Upper lobe of left lung (tissue), 4 donors: ENCODE measurements at regions not wholly inside any gene's neighbourhood (a gene's known extent, or its start where the extent isn't known, plus 50 kb on each side); places are given as distances from the start of the nearest gene placed in this dataset.

Source experiments
- CTCF ChIP-seq, 6 experiments: fragments of 450-650 bp in 4 of 6; fragments of 200-600 bp in 2 of 6; sonication (generic) in 2 of 6; IDR thresholded peaks; one replicate each; pipeline ENCODE4 v1.5.1; 2016 to 2019; ENCODE audit warnings: antibody characterized with exemption in 6 of 6
- EP300 ChIP-seq, 4 donors: sonication (generic); formaldehyde crosslinking; IDR thresholded peaks; one replicate each; pipeline ENCODE4 v1.5.1; 2017; ENCODE audit warnings: antibody characterized with exemption in 4 of 4, control low read depth in 2 of 4
- POLR2A ChIP-seq, 4 donors: fragments of 450-650 bp; IDR thresholded peaks; one replicate each; pipeline ENCODE4 v1.5.1; 2016 to 2017; ENCODE audit warnings: antibody characterized with exemption in 4 of 4, mild to moderate bottlenecking in 2 of 4
- POLR2AphosphoS5 ChIP-seq, 2 donors: sonication (generic); formaldehyde crosslinking; IDR thresholded peaks; one replicate each; pipeline ENCODE4 v1.5.1; 2017; ENCODE audit warnings: antibody characterized with exemption in 2 of 2

- no peak for TF ChIP-seq CTCF (IDR thresholded peaks at IDR 0.05)
- TF ChIP-seq POLR2A (IDR thresholded peaks at IDR 0.05), result no peak
- no peak for TF ChIP-seq POLR2AphosphoS5 (IDR thresholded peaks at IDR 0.05)
- TF ChIP-seq EP300 (IDR thresholded peaks at IDR 0.05), result no peak
Measured at GRCh38 chr4:147335183-147335582, 145.7 kb upstream of the EDNRA start.
